GM21381 (cell line): ENCODE measurements at regions not wholly inside any gene's neighbourhood (a gene's known extent, or its start where the extent isn't known, plus 50 kb on each side); places are given as distances from the start of the nearest gene placed in this dataset.
"Not testable (repeated sequence)": the region's sequence is repeated elsewhere in the genome, so short reads cannot be mapped to it uniquely, and the experiment has no call there.

Source experiments
- ATAC-seq: cut with Tn5 transposase; IDR thresholded peaks from one replicate; pipeline ENCODE4 v1.9.1; 2021; ENCODE audit warnings: mild to moderate bottlenecking, moderate library complexity; ENCODE audit not compliant: unreplicated experiment

DNA sequence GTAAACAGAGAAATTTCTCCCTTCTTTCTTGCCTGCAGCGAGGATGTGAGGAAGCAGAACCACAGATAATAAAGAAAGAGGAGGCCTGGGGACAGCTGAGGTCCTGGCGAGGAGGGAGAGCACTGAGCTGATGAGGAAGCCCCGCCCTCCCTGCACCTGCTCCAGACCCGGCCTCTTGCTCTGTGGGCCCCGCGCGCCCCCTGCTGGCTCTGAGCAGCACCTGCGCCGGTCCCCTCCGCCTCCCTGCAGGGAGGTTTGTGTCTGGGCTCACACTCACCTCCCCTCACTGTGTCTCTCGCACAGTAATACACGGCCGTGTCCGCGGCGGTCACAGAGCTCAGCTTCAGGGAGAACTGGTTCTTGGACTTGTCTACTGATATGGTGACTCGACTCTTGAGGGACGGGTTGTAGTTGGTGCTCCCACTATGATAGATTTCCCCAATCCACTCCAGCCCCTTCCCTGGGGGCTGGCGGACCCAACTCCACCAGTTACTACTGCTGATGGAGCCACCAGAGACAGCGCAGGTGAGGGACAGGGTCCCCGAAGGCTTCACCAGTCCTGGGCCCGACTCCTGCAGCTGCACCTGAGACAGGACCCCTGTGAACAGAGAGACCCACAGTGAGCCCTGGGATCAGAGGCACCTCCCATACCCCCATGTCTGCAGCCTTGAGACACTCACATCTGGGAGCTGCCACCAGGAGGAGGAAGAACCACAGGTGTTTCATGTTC lies 485.4 kb downstream of the TMEM121 start:
- ATAC-seq: not testable (repeated sequence)

DNA sequence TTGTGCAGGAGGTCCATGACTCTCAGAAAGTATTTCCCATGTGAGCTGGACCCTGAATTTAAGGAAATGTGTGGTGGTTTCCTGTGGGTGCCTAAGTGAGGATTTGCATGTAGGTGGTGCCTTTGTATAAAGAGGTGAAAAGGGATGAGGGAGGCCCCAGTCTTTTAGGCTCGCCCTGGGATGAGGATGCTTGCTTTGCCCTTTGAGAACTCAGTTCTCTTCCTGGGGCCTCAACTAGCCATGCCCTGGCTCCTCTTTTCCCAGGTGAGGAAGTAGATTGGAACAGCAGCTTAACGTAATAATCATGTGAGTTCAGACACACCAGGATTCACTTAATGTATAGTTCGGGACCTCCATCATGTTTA lies 486.0 kb downstream of the TMEM121 start:
- ATAC-seq: not testable (repeated sequence)

DNA sequence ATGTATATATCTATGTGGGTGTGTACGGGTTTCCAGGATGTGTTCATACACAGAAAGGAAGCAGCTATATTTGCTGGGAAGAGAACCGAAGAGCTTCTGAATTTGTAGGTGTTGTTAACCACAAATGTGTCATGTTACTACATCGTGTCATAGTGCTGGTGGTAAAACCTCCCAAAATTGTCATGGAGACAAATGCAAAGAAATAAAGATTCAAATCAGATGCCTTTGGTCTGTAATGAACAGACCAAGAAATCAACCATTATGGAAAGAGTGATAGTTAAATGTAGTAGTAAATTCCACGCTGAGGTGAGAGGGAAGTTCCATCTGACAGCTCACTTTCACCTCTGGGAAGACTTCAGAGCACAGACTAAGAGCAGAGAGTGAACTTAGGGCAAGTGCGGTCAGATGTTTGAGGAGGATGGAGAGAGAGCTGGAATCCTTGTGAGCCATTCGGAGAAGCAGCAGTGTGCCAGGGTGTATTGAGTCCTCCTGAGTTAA lies 487.5 kb downstream of the TMEM121 start:
- no peak for ATAC-seq

DNA sequence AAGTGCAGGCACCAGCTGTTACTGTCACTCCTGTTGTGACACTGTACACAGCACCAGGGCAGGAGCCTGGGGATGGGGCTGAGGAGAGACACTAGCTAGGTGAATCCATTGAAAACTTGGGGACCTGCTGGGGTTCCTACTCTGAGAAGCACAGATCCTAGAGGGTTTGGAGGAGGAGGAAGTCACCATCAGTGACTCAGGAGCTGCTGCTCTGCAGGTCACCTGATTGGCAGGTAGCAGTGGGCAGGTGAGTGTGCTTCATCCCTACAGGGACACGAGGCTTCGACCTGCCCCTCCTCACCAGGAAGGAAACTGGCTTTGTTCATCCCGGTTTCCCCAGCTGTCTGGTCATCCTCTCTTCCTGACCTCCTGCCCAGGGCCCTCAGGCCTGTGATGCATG lies 491.6 kb downstream of the TMEM121 start:
- ATAC-seq: not testable (repeated sequence)

DNA sequence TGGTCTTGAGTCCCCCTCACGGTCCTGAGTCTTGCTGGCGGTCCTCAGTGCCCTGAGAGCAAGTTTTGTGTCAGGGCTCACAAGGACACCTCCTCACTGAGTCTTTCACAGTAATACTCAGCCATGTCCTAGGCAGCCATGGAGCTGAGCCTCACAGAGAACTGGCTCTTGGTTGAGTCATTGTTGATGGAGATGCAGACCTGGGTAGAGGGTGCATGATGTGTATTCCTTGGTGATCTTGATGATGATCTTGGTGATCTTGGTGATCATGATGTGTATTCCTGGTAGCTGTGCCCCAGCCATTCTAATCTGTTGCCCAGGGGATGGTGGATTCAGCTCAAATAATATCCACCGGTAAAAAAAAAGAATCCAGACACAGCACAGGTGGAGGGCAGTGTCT lies 495.4 kb downstream of the TMEM121 start:
- no peak for ATAC-seq

DNA sequence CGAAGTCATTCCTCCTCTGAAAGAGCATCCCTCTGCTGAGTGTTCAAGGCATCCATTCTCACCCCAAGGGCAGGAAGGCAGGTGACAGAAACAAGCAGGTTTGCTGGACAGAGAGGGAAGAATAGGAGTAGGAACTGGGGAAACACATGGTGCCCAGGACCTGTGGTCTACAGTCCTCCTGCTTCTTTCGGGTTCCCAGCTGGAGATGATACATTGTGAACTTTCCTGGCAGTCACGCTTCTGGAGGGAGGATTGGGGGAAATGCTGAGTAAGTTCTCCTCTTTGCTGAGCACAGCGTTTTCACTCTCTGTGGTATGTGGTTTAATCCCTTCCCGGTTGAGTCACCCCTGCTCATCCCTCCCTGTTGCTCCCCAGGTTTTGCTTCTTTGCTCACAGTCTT lies 496.3 kb downstream of the TMEM121 start:
- not testable (repeated sequence) for ATAC-seq

DNA sequence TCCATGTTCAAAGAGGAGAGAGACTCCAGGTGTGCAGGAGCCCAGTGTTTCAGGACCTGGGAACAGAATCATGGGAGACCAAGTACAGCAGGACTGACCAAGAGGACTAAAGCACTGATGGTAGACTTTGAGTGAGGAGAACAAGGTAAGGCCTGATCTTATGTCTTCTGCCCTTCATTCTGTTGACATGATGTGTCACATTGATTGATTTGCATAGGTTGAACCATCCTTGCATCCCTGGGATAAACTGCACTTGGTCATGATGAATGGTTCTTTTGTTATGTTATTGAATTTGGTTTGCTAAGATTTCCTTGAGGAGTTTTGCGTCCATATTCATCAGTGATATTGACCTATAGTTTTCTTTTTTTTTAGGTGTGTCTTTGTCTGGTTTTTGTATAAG lies 497.0 kb downstream of the TMEM121 start:
- no peak for ATAC-seq

DNA sequence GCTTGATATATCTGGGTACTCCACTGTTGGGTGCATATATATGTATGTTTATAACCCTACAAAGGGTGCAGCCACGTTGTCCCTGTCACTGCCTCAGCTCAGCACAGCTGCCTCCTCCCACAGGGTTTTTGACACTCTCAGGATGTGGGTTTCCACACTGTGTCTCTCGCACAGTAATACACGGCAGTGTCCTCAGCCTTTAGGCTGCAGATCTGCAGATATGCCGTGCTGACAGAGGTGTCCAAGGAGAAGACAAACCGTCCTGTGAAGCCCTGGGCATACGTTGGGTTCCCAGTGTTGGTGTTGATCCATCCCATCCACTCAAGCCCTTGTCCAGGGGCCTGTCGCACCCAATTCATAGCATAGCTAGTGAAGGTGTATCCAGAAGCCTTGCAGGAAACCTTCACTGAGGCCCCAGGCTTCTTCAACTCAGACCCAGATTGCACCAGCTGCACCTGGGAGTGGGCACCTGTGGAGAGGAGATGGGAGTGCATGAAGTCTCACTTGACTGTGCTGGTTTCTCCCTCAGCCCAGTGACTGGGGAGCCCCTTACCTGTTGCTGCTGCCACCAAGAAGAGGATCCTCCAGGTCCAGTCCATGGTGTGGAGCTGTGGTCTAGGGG lies 498.7 kb downstream of the TMEM121 start:
- no peak for ATAC-seq

DNA sequence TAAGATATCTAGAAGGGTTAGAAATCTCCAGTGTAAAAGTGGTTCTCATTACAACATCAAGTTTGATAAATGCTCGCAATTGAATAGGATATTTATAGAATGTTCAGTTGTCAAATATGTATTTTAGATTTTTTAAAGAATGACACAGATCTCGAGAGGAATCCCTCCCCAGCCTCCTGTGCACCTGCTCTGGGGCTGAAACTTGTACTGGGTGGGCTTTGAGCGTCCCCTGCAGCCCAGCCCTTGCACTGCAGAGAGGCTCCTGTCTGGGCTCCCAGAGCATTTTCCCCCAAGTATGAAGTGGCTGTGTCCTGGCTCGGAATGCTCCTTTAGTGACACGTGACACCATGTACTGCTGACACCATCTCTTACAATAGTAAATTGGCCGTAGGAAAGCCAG lies 499.6 kb downstream of the TMEM121 start:
- ATAC-seq: no peak

DNA sequence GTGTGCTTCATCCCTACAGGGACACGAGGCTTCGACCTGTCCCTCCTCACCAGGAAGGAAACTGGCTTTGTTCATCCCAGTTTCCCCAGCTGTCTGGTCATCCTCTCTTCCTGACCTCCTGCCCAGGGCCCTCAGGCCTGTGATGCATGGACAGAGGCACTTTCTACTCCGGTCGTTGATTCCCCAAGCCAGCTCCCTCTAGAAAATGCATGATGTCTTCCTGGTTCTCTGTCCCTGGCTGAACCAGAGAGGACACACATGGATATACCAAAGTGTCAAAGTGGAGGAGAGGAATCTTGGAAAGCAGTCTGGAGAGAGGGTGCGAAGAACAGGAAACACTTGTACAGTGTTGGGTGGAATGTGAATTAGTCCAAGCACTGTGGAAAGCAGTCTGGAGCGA lies 501.4 kb downstream of the TMEM121 start:
- not testable (repeated sequence) for ATAC-seq

DNA sequence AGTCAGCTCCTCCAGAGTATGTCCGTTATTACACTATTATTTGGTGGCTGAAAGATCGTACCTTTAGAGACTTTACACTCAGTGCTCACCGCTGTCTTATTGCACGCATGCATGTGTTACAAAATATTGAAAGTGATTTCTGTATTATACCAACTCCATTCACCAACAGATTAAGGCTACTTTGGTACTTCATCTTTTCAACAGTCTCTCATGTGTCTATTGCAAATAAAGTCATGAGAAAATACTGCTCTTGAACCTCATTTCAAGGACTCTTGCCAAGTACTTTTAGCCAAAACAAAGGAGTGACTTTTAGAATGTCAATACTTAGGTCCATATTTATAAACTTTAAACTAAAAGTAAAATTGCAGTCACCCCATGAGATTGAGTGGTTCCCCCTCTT lies 503.6 kb downstream of the TMEM121 start:
- no peak for ATAC-seq

DNA sequence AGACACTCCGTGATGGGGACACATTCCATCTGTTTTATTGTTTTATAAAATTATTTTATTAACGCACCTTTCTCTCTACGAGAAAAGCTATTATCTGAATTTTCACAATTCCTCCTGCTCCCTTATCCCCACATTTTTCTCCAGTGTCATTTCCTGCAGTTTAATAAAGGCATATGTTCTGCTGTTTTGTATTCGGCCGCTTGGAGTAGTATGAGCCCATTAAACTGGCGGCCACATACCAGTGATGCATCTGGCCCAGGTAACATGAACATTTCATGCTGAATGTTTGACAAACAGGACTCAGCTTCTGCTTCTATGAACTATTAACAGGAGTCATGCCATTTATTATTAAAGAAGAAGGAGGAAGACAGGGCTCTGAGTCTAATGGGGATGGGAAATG lies 511.0 kb downstream of the TMEM121 start:
- ATAC-seq: no peak

DNA sequence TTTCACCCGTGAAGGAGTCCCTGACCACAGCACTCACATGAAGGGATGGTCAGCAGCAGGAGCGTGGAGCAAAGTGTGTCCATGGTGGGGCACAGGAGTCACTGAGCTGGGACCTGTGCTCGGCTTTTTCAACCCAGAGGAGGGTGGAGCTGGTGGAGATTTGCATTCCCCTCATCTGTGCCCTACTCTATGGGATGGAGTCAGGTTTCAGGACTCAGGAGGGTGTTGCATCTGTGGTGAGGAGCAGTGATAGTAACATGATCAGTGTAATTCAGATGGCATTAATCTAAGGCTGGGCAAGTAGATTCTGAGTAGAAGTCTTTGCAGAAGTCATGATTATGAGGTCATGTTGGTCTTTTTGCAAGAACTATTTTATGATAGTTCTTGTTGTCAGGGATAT lies 511.9 kb downstream of the TMEM121 start:
- no peak for ATAC-seq

DNA sequence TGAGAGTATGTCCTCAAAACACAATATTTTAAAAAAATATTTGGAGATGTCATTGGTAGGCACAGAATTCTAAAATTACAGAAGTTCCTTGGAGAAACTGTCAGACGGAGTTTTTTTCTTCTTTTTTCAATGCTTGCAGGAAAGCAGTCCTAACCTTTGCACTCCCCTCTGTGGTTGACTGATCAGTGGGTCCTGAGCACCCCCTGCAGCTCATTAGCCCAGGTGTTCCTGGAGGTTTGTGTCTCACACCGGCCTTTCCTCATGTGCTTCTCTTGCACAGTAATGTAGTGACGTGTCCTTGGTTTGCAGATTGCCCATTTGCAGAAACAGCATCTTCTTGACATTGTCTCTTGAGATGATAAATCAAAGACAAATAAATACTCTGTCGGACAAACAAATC lies 513.0 kb downstream of the TMEM121 start:
- no peak for ATAC-seq

DNA sequence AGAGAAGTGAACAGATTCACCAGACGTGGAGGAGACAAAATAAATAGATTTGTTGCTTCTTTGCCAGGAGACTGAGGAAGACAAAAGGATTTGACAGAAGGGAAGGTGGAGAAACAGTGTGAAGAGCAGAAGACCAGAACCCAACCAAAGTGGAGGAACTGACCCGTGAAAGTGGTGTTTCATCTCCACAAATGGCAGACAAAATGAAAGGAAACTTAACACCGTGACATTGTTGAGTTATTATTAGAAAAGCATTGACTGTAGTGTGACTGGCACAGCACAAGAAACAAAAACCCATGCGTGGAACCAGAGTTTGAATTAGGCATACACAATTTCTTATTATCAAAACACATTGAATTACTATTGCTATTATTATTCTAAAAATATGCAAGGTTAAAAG lies 518.1 kb downstream of the TMEM121 start:
- no peak for ATAC-seq

DNA sequence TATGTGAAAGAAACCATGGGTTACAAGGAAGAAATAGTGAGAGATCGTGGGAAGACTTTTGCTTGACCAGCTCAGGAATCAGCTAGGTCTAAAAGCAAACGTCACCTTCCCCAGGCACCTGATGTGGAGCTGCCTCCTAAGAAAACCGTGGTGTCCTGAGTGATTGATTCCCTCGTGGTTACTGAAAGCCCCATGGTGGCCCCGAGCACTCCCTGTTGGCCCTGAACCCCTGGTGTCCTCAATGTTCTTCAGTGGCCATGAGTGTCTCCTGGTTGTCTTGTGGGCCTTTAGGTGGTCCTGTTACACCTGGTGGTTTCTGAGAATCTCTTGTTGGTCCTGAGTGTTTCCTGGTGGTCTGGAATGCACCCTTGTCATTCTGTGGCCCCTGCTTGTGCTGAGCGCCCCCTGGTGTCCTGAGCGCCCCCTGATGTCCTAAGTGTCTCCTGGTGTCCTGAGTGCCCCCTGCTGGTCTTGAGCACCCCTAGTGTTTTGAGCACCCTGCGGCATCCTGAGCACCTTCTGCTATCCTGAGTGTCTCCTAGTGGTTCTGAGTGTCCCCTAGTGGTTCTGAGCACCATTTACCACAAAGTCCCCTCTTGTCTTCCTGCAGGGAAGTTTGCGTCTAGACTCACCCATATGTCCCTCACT lies 518.7 kb downstream of the TMEM121 start:
- no peak for ATAC-seq

DNA sequence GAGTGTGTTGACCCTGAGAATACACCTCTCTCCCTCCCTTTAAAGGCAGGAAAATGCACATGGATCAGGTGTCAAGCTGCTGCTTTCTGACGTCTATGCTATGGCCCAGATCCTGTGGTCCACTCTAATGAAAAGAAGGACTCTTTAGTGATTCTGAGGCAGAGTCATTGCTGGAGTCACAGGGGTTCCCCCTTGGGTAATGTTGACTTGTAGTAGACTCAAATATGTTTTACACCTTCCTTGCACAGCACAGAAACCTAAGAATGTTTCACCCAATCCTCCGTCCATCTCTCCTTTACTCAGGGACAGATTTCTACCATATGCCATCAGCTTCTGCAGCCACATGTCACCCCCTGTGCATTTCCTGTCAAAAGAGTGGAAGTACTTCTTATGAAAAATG lies 525.4 kb downstream of the TMEM121 start:
- no peak for ATAC-seq

DNA sequence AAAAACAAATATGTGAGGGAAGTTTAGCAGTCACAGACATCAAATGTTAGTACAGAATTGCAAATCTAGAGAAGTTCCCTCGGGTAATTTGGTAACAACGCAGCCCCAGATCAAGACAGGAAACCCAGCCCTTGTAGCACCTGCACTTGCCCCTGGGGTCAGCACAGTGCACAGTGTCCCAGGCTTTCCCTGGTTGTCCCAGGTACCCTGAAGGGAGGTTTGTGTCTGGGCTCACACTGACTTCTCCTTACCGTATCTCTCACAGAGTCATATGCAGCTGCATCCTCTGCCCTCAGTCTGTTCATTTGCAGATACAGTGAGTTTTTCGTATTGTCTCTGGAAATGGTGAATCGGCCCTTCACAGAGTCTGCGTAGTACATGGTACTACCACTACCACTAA lies 528.9 kb downstream of the TMEM121 start:
- no peak for ATAC-seq

DNA sequence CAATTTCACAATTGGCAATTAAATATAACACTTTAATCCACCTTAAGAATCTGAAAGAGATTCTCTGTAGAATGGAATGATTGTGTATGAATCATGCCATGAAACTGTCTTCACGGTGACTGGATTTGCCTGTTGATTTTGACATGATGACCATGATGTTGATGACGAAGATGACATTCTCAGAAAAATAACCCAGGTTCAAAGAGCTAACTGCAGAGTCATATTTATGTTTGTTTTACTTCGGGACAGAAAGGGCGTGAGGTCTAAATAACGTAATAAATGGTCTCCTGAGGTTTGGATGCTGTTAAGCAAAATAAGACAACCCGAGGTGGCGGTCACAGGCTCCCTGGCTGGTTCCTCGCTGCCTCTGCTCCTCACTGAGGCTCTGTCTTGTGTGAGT lies 532.0 kb downstream of the TMEM121 start:
- ATAC-seq: no peak

DNA sequence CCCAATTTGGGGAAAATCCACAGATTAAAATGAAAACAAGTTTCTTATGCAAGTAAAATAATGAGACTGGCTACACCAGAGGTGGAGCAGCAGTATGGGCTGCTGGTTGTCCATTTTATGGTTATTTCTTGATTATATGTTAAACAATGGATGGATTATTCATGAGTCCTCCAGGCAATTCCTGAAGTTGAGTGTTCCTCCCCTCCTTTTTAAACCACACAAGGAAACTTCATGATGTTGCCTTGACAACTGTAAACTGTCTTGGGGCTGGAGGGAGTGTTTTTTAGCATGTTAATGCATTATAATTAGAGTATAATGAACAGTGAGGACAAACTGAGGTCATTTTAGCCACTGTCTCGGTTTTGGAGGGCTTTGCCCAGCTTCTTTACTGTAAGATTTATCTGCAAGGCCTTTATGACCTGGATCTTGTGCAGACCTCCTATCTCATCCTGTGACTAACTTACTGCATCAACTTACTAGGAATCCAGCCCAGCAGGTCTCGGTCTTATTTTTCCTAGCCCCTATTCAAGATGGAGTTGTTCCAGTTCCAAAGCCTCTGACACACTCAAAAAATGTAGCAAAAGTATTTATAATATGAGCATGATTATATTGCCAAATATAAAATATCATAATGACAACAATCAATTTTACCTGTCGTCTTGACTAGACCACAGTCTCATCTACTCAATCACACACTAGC lies 534.0 kb downstream of the TMEM121 start:
- ATAC-seq: no peak

DNA sequence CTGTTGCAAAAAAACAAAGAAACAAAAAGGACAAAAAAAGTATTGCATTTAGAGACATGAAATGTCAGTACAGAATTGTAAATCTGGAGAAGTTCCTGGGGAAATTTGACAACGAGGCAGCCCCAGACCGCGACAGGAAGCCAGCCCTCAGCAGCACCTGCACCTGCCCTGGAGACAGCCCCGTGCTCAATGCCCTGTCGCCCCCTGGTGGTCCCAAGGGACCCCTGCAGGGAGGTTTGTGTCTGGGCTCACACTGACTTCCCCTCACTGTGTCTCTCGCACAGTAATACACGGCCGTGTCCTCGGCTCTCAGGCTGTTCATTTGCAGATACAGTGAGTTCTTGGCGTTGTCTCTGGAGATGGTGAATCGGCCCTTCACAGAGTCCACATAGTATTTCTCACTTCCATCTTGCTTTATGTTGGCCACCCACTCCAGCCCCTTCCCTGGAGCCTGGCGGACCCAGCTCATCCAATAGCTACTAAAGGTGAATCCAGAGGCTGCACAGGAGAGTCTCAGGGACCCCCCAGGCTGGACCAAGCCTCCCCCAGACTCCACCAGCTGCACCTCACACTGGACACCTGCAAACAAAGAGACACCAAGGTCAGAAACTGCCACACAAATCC lies 535.6 kb downstream of the TMEM121 start:
- ATAC-seq: not testable (repeated sequence)
